Osteocyte (in vitro differentiated cells): ENCODE measurements at regions not wholly inside any gene's neighbourhood (a gene's known extent, or its start where the extent isn't known, plus 50 kb on each side); places are given as distances from the start of the nearest gene placed in this dataset.

ENCODE experiments used
- DNase-seq: peaks from one replicate; pipeline ENCODE4 v3.0.0; 2021; ENCODE audit warnings: mixed read lengths; ENCODE audit not compliant: unreplicated experiment; ENCODE audit errors: extremely low spot score
- H3K27ac Mint-ChIP-seq: one replicate; pipeline ENCODE4 v1.8.0; 2021; ENCODE audit warnings: mild to moderate bottlenecking, mixed read lengths; ENCODE audit not compliant: unreplicated experiment
- H3K27me3 Mint-ChIP-seq: one replicate; pipeline ENCODE4 v1.8.0; 2021; ENCODE audit warnings: mixed read lengths; ENCODE audit not compliant: unreplicated experiment
- H3K36me3 Mint-ChIP-seq: one replicate; pipeline ENCODE4 v1.8.0; 2021; ENCODE audit warnings: mixed read lengths; ENCODE audit not compliant: unreplicated experiment
- H3K4me1 Mint-ChIP-seq: one replicate; pipeline ENCODE4 v1.8.0; 2021; ENCODE audit warnings: mixed read lengths; ENCODE audit not compliant: unreplicated experiment
- H3K4me3 Mint-ChIP-seq: one replicate; pipeline ENCODE4 v1.8.0; 2021; ENCODE audit warnings: mild to moderate bottlenecking, moderate library complexity, mixed read lengths; ENCODE audit not compliant: unreplicated experiment
- H3K9me3 Mint-ChIP-seq: one replicate; pipeline ENCODE4 v1.8.0; 2021; ENCODE audit warnings: mixed read lengths; ENCODE audit not compliant: unreplicated experiment
- CTCF ChIP-seq: fragments of 200-600 bp; sonication (generic); IDR thresholded peaks from 2 replicates; pipeline ENCODE4 v1.5.0; 2021; ENCODE audit warnings: antibody characterized with exemption, mild to moderate bottlenecking, moderate library complexity

GRCh38 chr7:130890176-130891020, 156.4 kb upstream of the KLF14 start:
- Mint-ChIP-seq H3K4me3 (peak overlapping the region; percentile 65), H3K27me3 (no peaks in the 10 kb centered on the region), H3K4me1 (peaks cover 92% of the 10 kb centered on the region)

GRCh38 chr7:130891254-130892094, 157.5 kb upstream of the KLF14 start:
- Mint-ChIP-seq H3K4me3 (peak overlapping the region; percentile 65), H3K27ac (peak overlapping the region; percentile 98)

More at GRCh38 chr7:130890176-130891020, 156.4 kb upstream of the KLF14 start:
- peak overlapping the region; percentile 98 for H3K27ac Mint-ChIP-seq
- peaks cover 8% of the 10 kb centered on the region for H3K36me3 Mint-ChIP-seq
- no peak for TF ChIP-seq CTCF
- no peaks in the 10 kb centered on the region for H3K9me3 Mint-ChIP-seq
- DNase-seq = no peak

GRCh38 chr7:130893441-130893894, 159.5 kb upstream of the KLF14 start:
- Mint-ChIP-seq H3K27ac (peak overlapping the region; percentile 72), H3K27me3 (no peaks in the 10 kb centered on the region), H3K4me3 (peak overlapping the region; percentile 2), H3K9me3 (no peaks in the 10 kb centered on the region), H3K36me3 (peaks cover 15% of the 10 kb centered on the region), H3K4me1 (peaks cover 80% of the 10 kb centered on the region)
- DNase-seq = no peak
- no peak for TF ChIP-seq CTCF

More at GRCh38 chr7:130891254-130892094, 157.5 kb upstream of the KLF14 start:
- no peak for DNase-seq
- peaks cover 8% of the 10 kb centered on the region for H3K36me3 Mint-ChIP-seq
- TF ChIP-seq CTCF = no peak
- H3K27me3 Mint-ChIP-seq = no peaks in the 10 kb centered on the region
- H3K9me3 Mint-ChIP-seq = no peaks in the 10 kb centered on the region
- H3K4me1 Mint-ChIP-seq = peaks cover 89% of the 10 kb centered on the region

GRCh38 chr7:130894146-130894908, 160.3 kb upstream of the KLF14 start:
- peak overlapping the region; percentile 2 for H3K4me3 Mint-ChIP-seq
- peaks cover 14% of the 10 kb centered on the region for H3K36me3 Mint-ChIP-seq
- TF ChIP-seq CTCF = no peak
- H3K27me3 Mint-ChIP-seq = no peaks in the 10 kb centered on the region
- no peaks in the 10 kb centered on the region for H3K9me3 Mint-ChIP-seq
- H3K27ac Mint-ChIP-seq = peak overlapping the region; percentile 72
- H3K4me1 Mint-ChIP-seq = peaks cover 75% of the 10 kb centered on the region
- DNase-seq = peak; percentile 88
